ENCODE measurements at regions not wholly inside any gene's neighbourhood (a gene's known extent, or its start where the extent isn't known, plus 50 kb on each side); places are given as distances from the start of the nearest gene placed in this dataset.
A peak's percentile ranks its signal among the peaks of the same experiment; 100 is the strongest.

GRCh38 chr17:33404070-33404819, 111.2 kb upstream of the ASIC2 start:
- no peak for DNase-seq

- DNase-seq: no peak
Measured at GRCh38 chr17:33416131-33416530, 123.0 kb upstream of the ASIC2 start.

DNA sequence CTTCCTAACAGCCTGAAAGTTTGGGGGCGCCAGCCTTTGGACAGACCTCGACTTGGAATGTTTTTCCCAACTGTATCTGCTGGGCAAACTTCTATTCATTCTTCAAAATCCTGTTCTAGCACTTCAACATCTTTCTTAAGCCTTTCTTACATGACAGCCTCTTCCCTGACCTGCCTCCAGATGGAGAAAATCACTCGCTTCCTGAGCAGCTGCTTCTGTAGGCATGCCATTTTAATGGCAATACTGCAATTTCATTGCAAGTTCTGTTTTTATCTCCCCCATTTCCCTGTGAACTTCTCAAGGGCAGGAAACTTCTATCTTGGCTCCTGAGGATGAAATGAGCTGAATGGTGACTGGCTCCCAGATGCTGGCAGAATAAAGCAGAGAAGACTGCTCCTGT, 128.8 kb upstream of the ASIC2 start:
- no peak for DNase-seq

- no peak for DNase-seq
Measured at GRCh38 chr17:33433581-33433980, 140.5 kb upstream of the ASIC2 start.

- DNase-seq: no peak
Measured at GRCh38 chr17:33434841-33435240, 141.7 kb upstream of the ASIC2 start.

DNA sequence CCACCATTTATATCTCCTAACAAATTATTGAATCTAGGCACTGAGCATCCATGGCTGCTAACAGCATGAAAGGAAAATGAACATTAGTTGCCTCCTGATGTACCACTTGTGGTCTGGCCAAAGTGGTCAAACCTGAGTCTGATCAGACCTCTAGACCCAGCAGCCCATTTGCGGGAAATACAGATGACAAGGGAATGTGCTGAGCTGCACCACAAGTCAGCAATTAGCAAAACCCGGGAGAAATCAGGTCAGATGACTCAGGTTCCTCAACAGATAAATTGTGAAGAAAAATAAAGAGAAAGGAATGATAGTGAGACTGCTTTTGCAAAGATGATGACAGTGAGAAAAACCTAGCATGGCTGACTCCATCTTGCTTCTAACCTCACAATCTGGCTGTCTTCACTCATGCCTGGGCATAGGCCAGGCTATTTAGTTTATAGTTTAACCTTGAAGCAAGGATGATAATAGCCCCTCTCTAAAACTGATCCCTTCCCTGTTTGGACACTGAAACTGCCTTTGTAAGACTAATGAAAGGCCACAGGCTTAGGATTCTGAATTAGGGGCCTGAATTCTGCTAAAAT, 142.7 kb upstream of the ASIC2 start:
- no peak for DNase-seq

DNA sequence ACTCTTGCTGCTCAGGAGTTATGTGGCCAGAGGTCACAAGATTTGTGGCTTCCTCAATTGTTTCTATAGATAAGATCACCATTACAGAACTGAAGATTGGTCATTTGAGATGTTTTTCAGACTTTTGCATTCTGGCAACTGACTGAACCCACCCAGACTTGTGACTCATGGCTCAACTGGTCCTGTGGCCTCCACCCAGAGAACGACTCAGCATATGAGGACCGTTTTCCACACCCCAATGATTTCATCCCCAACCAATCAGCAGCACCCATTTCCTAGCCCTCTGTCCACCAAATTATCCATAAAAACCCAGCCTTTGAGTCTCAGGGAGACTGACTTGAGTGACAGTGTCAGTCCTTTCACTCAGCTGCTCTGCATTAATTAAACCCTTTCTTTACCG, 143.2 kb upstream of the ASIC2 start:
- no peak for DNase-seq

GRCh38 chr17:33438139-33438538, 145.0 kb upstream of the ASIC2 start:
- DNase-seq: no peak

DNA sequence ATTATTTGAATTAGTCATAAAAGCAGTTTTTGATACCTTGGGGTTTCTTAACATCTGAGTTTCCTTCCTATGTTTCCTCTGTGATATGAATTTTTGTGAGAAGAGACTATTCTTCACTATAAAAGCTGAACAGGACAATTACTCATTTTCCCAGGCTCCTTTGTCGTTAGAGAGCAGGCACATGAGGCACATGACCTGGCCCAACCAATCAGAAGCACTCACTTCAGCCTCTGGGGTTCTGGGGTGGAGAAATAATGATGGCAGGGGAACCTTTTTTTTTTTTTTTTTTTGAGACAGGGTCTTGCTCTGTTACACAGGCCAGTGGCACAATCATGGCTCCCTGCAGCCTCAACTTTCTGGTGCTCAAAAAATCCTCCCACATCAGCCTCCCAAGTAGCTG, 145.5 kb upstream of the ASIC2 start:
- DNase-seq: no peak

DNA sequence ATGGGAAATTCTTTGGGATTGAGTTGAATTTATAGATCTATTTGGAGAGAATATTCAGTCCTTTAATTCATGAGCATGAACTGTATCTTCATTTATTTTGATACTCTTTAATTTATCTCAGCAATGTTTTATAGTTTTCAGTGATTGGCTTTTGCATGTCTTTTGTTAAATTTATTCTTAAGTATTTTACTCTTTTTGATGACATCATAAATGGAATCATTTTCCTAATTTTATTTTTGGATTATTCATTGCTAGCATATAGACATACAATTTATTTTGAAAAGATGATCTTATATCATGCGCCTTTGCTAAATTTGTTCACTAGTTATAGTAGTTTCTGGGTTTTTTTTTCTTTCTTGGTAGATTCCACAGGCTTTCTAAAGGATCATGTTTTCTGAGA, 149.2 kb upstream of the ASIC2 start:
- no peak for DNase-seq

DNA sequence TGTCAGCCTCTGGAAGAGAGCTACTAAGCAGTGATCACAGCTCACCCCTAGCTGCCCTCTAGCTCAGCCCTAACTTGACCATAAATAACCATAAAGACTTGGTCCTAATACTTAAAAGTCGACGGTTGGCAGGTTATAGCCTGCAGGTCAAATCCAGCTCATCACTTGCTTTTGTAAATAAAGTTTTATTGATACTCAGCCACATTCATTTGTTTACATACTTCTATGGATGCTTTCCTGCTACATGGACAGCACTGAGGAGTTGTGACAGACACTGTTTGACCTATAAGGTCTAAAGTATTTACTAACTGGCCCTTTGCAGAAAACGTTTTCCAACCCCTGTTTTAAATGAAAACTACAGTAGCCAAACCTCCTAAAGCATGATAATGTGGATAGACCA, 151.6 kb upstream of the ASIC2 start:
- DNase-seq: no peak

DNA sequence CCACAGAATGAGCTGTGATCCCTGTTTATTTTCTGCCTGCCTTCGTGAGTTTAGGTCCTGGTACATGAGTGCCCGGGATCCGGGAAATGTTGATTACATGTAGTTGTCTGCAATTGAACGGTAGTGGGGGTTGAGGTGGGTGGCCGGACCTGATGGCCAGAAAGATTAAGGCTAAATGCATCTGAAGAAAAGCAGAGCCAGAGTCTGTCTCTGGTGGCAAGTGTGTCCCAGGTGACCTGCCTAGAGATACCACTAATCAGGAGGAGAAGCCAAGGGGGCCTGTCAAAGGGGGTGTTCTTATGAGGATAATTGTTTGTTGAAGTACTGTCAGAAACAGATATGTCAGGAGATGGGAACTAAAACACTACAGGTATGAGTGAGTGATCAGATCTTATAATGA, 154.0 kb upstream of the ASIC2 start:
- no peak for DNase-seq

DNA sequence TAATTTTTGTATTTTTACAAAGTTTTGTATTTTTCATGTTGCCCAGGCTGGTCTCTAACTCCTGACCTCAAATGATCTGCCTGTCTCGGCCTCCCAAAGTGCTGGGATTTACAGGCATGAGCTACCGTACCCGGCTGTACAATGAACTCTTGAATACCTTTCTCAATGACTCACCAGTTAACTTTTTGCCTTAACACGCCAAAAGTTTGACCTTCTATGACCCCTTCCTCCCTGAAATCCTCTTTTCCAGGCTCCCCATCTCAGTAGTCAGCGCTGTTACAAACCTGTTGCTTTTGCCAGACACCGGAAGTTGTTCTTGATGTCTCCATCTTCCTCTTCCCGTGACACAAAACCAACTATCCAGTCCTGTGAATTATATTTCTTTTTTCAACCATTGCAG, 158.1 kb upstream of the ASIC2 start:
- DNase-seq: no peak

- DNase-seq: no peak
Measured at GRCh38 chr17:33457477-33457876, 164.4 kb upstream of the ASIC2 start.

GRCh38 chr17:33459078-33459940, 166.2 kb upstream of the ASIC2 start:
- DNase-seq: no peak

GRCh38 chr17:33460781-33461450, 167.8 kb upstream of the ASIC2 start:
- no peak for DNase-seq

- DNase-seq: no peak
Measured at GRCh38 chr17:33463887-33464286, 170.8 kb upstream of the ASIC2 start.

- no peak for DNase-seq
Measured at GRCh38 chr17:33464669-33465280, 171.7 kb upstream of the ASIC2 start.

DNA sequence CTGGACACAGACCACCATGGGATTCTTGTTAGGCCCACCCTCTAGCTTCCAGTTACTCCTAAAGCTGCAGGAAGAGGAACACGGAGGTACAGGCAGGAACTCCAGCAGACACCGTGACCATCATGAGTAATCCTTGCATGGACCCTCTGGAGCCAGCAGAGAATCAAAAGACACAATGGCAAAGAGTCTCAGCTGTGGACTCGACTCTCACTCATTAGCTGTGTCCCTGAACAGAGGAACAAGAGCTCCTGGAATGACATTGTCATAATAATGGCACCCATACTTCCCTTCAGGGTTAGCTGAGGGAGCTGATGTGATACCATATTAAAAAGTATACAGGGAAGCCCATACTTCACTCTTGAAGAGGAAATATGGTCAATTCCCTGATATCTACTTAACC, 176.3 kb upstream of the ASIC2 start:
- DNase-seq: no peak

- DNase-seq: peak in 1 of 2 experiments; percentile 12
Measured at GRCh38 chr17:33469911-33470310, 176.8 kb upstream of the ASIC2 start.

- no peak for DNase-seq
Measured at GRCh38 chr17:33473061-33473460, 180.0 kb upstream of the ASIC2 start.

- DNase-seq: no peak
Measured at GRCh38 chr17:33474789-33475188, 181.7 kb upstream of the ASIC2 start.

DNA sequence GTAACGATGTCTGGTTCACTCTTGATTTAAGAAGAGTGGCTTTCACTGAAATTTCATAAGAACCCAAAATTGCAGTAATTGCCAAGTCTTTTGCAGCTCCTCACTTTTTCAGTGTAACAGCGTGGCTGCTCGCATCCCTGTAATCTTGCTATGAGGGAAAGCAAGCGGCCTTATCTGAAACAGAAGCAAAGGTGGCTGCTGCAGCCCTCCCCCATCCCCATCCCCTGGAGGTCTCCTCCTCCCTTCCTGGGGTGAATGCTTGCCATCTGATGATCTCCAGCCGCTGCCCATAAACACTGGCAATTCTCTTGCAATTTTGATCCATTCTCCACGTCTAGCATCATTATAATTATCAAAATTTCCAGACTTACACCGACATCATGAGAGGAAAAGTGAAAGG, 182.5 kb upstream of the ASIC2 start:
- no peak for DNase-seq

All from SW 1271 (cell line).